IMR-90 (cell line): ENCODE measurements at regions not wholly inside any gene's neighbourhood (a gene's known extent, or its start where the extent isn't known, plus 50 kb on each side); places are given as distances from the start of the nearest gene placed in this dataset.

Experiments
- BHLHE40 ChIP-seq: fragments of 150-350 bp; IDR thresholded peaks from 2 replicates; pipeline ENCODE4 v1.6.1; 2016; ENCODE audit warnings: mild to moderate bottlenecking, low read depth, low read length
- CEBPB ChIP-seq: IDR thresholded peaks from 2 replicates; pipeline ENCODE4 v1.6.1; 2012; ENCODE audit warnings: low read depth, low read length, improper control_type of control experiment
- FOS ChIP-seq: fragments of 150-350 bp; IDR thresholded peaks from 2 replicates; pipeline ENCODE4 v1.6.1; 2016; ENCODE audit warnings: low read depth, low read length
- MAZ ChIP-seq: IDR thresholded peaks from 2 replicates; pipeline ENCODE4 v1.6.1; 2012; ENCODE audit warnings: low read depth, mild to moderate bottlenecking, low read length, improper control_type of control experiment, moderate library complexity, borderline replicate concordance
- MXI1 ChIP-seq: IDR thresholded peaks from 2 replicates; pipeline ENCODE4 v1.6.1; 2012; ENCODE audit warnings: low read depth, mild to moderate bottlenecking, low read length, moderate library complexity, borderline replicate concordance
- NFE2L2 ChIP-seq: fragments of 150-350 bp; IDR thresholded peaks from 2 replicates; pipeline ENCODE4 v1.6.1; 2016; ENCODE audit warnings: low read depth, mild to moderate bottlenecking, low read length
- POLR2A ChIP-seq: IDR thresholded peaks from 2 replicates; pipeline ENCODE4 v1.6.1; 2012; ENCODE audit warnings: mild to moderate bottlenecking, low read depth, low read length
- RAD21 ChIP-seq: IDR thresholded peaks from 2 replicates; pipeline ENCODE4 v1.6.1; 2012; ENCODE audit warnings: low read length, improper control_type of control experiment
- RCOR1 ChIP-seq: IDR thresholded peaks from 2 replicates; pipeline ENCODE4 v1.6.1; 2012; ENCODE audit warnings: mild to moderate bottlenecking, low read length, improper control_type of control experiment; ENCODE audit not compliant: insufficient replicate concordance
- RFX5 ChIP-seq: IDR thresholded peaks from 2 replicates; pipeline ENCODE4 v1.8.0; 2012; ENCODE audit warnings: low read depth, mild to moderate bottlenecking, low read length, moderate library complexity
- TF ChIP-seq, protein P1 (sequence below): conservative IDR thresholded peaks from 2 replicates; pipeline ENCODE4 v1.5.1; 2012; ENCODE audit warnings: mild to moderate bottlenecking, low read depth, low read length, improper control_type of control experiment
- TF ChIP-seq, protein P2 (sequence below): fragments of 150-350 bp; IDR thresholded peaks from 2 replicates; pipeline ENCODE4 v1.6.1; 2016; ENCODE audit warnings: low read depth, mild to moderate bottlenecking, low read length, moderate library complexity, borderline replicate concordance
- TF ChIP-seq, protein P3 (sequence below): fragments of 150-350 bp; IDR thresholded peaks from 2 replicates; pipeline ENCODE4 v1.6.1; 2017; ENCODE audit warnings: mild to moderate bottlenecking, antibody characterized with exemption, low read length, low read depth

DNA sequence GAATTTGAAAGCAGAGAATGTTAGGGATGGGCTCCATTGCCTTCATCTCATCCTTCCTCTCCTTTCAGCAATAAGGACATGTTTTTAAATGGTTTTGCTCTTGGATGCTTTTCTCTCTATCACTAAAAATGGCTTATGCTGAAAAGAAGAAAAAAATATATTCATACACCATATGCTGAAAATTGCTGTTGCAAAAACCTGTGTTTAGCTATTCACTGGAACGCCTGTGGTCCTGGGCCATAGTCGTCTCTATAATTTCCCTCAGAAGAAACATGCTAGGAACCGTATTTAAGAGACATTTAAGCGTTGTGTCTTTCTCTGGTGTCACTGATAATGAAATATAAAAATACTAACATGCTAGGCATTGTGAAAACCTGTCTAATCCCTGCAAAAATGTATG, 324.9 kb downstream of the TSN start:
- TF ChIP-seq, protein P1, sequence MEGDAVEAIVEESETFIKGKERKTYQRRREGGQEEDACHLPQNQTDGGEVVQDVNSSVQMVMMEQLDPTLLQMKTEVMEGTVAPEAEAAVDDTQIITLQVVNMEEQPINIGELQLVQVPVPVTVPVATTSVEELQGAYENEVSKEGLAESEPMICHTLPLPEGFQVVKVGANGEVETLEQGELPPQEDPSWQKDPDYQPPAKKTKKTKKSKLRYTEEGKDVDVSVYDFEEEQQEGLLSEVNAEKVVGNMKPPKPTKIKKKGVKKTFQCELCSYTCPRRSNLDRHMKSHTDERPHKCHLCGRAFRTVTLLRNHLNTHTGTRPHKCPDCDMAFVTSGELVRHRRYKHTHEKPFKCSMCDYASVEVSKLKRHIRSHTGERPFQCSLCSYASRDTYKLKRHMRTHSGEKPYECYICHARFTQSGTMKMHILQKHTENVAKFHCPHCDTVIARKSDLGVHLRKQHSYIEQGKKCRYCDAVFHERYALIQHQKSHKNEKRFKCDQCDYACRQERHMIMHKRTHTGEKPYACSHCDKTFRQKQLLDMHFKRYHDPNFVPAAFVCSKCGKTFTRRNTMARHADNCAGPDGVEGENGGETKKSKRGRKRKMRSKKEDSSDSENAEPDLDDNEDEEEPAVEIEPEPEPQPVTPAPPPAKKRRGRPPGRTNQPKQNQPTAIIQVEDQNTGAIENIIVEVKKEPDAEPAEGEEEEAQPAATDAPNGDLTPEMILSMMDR, result no peak
- TF ChIP-seq MAZ (no peak), NFE2L2 (no peak), POLR2A (no peak), FOS (no peak), RAD21 (no peak), RCOR1 (no peak), CEBPB (no peak), MXI1 (no peak), BHLHE40 (no peak), RFX5 (no peak)
- TF ChIP-seq, protein P2, sequence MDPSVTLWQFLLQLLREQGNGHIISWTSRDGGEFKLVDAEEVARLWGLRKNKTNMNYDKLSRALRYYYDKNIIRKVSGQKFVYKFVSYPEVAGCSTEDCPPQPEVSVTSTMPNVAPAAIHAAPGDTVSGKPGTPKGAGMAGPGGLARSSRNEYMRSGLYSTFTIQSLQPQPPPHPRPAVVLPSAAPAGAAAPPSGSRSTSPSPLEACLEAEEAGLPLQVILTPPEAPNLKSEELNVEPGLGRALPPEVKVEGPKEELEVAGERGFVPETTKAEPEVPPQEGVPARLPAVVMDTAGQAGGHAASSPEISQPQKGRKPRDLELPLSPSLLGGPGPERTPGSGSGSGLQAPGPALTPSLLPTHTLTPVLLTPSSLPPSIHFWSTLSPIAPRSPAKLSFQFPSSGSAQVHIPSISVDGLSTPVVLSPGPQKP, result no peak
- TF ChIP-seq, protein P3, sequence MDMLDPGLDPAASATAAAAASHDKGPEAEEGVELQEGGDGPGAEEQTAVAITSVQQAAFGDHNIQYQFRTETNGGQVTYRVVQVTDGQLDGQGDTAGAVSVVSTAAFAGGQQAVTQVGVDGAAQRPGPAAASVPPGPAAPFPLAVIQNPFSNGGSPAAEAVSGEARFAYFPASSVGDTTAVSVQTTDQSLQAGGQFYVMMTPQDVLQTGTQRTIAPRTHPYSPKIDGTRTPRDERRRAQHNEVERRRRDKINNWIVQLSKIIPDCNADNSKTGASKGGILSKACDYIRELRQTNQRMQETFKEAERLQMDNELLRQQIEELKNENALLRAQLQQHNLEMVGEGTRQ, result no peak
